GM18520 (cell line): ENCODE measurements at regions not wholly inside any gene's neighbourhood (a gene's known extent, or its start where the extent isn't known, plus 50 kb on each side); places are given as distances from the start of the nearest gene placed in this dataset.
"Not testable (repeated sequence)": the region's sequence is repeated elsewhere in the genome, so short reads cannot be mapped to it uniquely, and the experiment has no call there.

Experiments used
- ATAC-seq: cut with Tn5 transposase; IDR thresholded peaks from one replicate; pipeline ENCODE4 v1.9.1; 2021; ENCODE audit not compliant: unreplicated experiment

- ATAC-seq, result no peak
Measured at GRCh38 chr1:184889166-184889565, 85.1 kb downstream of the NIBAN1 start.

GRCh38 chr1:184888505-184888904 lies 85.8 kb downstream of the NIBAN1 start:
- ATAC-seq, result no peak

GRCh38 chr1:184882957-184883815 lies 91.1 kb downstream of the NIBAN1 start:
- ATAC-seq, result peak; percentile 34

- ATAC-seq, result peak; percentile 43
Measured at GRCh38 chr1:184881941-184882913, 92.1 kb downstream of the NIBAN1 start.

GRCh38 chr1:184879876-184880557 lies 94.3 kb downstream of the NIBAN1 start:
- ATAC-seq, result no peak

GRCh38 chr1:184878602-184879001 lies 95.7 kb downstream of the NIBAN1 start:
- ATAC-seq, result no peak

- no peak for ATAC-seq
Measured at GRCh38 chr1:184878002-184878401, 96.3 kb downstream of the NIBAN1 start.

- ATAC-seq, result not testable (repeated sequence)
Measured at GRCh38 chr1:184876015-184876414, 98.3 kb downstream of the NIBAN1 start.

- ATAC-seq, result no peak
Measured at GRCh38 chr1:184875218-184875617, 99.1 kb downstream of the NIBAN1 start.

GRCh38 chr1:184870319-184870718 lies 104.0 kb downstream of the NIBAN1 start:
- no peak for ATAC-seq

GRCh38 chr1:184867866-184868689 lies 106.2 kb downstream of the NIBAN1 start:
- no peak for ATAC-seq

- ATAC-seq, result peak; percentile 76
Measured at GRCh38 chr1:184866991-184867788, 107.1 kb downstream of the NIBAN1 start.

- ATAC-seq, result no peak
Measured at GRCh38 chr1:184866586-184866985, 107.7 kb downstream of the NIBAN1 start.

- no peak for ATAC-seq
Measured at GRCh38 chr1:184865831-184866230, 108.5 kb downstream of the NIBAN1 start.

- ATAC-seq, result no peak
Measured at GRCh38 chr1:184861755-184862336, 107.2 kb upstream of the EDEM3 start.

- ATAC-seq, result peak; percentile 86
Measured at GRCh38 chr1:184860985-184861754, 106.5 kb upstream of the EDEM3 start.

- peak; percentile 12 for ATAC-seq
Measured at GRCh38 chr1:184860535-184860934, 105.9 kb upstream of the EDEM3 start.

GRCh38 chr1:184859381-184860105 lies 104.9 kb upstream of the EDEM3 start:
- ATAC-seq, result no peak
